GM12864 (cell line): ENCODE measurements at regions not wholly inside any gene's neighbourhood (a gene's known extent, or its start where the extent isn't known, plus 50 kb on each side); places are given as distances from the start of the nearest gene placed in this dataset.

ENCODE experiments used
- DNase-seq: peaks from one replicate; pipeline ENCODE4 v3.0.0-alpha.2; 2011; ENCODE audit warnings: low read depth
- H3K4me3 ChIP-seq: 2 replicates; pipeline ENCODE4 v1.5.1; 2011; ENCODE audit warnings: mild to moderate bottlenecking, low read depth, low read length, control low read depth
- CTCF ChIP-seq: IDR thresholded peaks from 2 replicates; pipeline ENCODE4 v1.5.1; 2011; ENCODE audit warnings: low read depth, mild to moderate bottlenecking, moderate library complexity, low read length, control low read depth, inconsistent platforms; ENCODE audit errors: missing control alignments

DNA sequence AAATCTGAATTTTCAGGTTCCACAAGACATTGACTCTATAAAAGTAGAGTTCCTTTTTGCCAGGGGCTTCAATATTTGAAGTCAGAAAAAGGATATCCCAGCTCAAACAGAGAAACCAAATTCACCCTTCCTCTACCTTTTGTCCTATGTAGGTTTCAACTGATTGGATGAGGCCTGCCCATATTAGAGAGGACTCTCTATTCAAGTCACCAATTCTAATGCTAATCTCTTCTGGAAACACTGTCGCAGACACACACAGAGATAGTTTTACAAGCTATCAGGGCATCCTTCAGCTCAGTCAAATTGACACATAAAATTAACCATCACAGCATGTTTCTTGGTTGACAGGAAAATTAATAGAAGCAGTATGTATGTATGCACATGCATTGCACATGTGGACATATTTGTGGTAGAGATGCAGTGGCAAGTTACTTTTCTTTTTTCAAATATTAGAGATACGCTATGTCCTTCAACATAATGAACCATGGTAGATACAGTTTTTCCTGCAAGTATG is 207.1 kb downstream of the RAD51AP2 start:
- DNase-seq = no peak
- no peak overlapping the region for H3K4me3 ChIP-seq
- no peak for TF ChIP-seq CTCF

DNA sequence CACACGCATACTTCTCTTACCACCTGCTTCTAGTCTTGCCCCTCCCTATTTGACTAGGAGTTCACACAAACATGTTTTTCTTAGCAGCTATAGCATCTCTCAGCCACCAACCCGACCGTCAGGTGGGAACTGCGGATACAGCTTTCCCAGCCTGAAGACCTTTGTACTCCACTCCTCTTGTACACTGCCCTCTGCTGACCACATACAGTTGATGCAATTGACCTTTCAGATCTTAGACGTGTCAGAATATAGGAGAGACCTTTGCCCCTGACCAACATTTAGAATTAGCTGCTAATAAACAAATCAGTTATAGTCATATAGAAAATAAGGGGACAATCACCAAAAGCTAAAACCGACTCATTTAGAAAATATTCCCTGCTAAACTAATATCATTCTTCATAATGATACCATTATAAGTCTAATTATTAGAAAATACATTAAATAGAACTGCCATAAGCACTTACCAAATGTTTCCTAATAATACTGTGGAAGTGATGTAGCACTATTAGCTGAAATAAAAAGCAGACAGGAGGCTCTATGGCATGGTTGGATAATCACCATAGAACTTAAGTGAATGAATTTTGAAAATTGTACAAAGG is 208.4 kb downstream of the RAD51AP2 start:
- peak; percentile 73 for TF ChIP-seq CTCF
- no peak overlapping the region for H3K4me3 ChIP-seq
- DNase-seq = peak; percentile 10

- no peak for DNase-seq
- no peak for TF ChIP-seq CTCF
- H3K4me3 ChIP-seq = no peak overlapping the region
These were observed 209.1 kb downstream of the RAD51AP2 start for GRCh38 chr2:17309181-17309580.

- no peak for DNase-seq
- H3K4me3 ChIP-seq = no peak overlapping the region
- TF ChIP-seq CTCF = no peak
These were observed 211.5 kb downstream of the RAD51AP2 start for GRCh38 chr2:17306706-17307105.

DNA sequence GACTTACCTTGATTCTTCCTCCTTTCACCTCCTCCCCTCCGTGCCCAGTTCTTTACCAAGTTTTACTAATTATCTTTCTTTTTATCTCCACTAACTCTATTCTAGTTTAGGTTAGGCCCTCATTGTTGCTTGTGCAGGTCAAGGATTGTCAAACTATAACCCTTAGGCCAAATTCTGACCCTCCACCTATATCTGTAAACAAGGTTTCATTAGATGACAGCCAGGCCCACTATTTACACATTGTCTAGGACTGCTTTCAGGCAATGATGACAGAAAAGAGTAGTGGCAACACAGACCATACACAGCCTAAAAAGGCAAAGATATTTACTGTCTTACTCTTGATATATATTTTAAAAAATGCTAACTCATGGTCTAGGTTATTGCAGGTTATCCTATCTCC is 212.0 kb downstream of the RAD51AP2 start:
- H3K4me3 ChIP-seq = no peak overlapping the region
- TF ChIP-seq CTCF = no peak
- no peak for DNase-seq

DNA sequence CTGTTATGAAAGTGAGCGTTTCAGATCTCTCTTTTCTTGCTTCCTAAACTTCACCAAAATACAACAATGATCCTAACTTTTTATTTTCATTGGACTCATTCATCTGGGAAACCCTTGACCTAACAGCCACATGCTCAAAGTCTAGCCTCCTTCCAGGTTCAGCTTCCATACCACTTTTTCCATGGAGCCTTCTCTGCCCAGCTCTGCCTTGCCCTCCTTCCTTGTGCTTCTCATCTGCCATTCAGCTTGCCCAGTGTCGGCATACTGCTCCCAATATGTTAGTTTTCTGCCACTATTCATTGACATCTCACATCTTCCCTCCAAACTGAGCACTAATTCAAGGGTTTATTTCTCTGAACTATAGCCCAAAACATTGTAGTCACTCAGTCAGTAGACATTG is 214.7 kb downstream of the RAD51AP2 start:
- no peak overlapping the region for H3K4me3 ChIP-seq
- DNase-seq = no peak
- TF ChIP-seq CTCF = no peak

DNA sequence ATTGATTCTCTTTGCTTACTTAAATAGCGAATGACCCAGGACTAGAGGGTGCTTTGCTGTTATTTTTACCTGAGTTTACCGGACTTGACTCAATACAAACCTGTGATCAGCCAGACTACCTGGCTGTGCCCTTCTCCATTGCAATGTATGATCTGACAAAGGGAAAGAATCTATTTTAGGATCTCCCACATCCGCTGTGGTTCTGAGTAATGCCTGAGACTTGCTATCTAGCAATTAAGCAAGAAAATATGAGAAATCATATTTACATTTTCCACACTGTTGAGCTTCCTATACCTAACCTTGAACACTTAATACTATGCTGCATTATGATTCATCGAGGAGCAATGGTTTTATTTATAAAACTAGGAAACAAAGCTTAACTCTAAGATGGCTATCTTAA is 215.2 kb downstream of the RAD51AP2 start:
- no peak for DNase-seq
- H3K4me3 ChIP-seq = no peak overlapping the region
- no peak for TF ChIP-seq CTCF
